Sciatic nerve (tissue), 2 donors: ENCODE measurements at regions not wholly inside any gene's neighbourhood (a gene's known extent, or its start where the extent isn't known, plus 50 kb on each side); places are given as distances from the start of the nearest gene placed in this dataset.

Experiments used
- ATAC-seq: fragments of 200-7000 bp; cut with Tn5 transposase; one replicate; pipeline ENCODE4 v1.9.1; 2020; ENCODE audit warnings: mild to moderate bottlenecking, moderate library complexity
- DNase-seq: peaks from one replicate; pipeline ENCODE4 v3.0.0-alpha.2; 2020; ENCODE audit warnings: low spot score
- intact Hi-C: fragments of 100-400 bp; cut with DNase I; formaldehyde crosslinking; loops from one replicate; pipeline ENCODE4 v1.14.2; 2022
- donor health status: DM: no; HTN: no; CAD: no.
- donor health status: DM: no; HTN: no; CAD: no.

DNA sequence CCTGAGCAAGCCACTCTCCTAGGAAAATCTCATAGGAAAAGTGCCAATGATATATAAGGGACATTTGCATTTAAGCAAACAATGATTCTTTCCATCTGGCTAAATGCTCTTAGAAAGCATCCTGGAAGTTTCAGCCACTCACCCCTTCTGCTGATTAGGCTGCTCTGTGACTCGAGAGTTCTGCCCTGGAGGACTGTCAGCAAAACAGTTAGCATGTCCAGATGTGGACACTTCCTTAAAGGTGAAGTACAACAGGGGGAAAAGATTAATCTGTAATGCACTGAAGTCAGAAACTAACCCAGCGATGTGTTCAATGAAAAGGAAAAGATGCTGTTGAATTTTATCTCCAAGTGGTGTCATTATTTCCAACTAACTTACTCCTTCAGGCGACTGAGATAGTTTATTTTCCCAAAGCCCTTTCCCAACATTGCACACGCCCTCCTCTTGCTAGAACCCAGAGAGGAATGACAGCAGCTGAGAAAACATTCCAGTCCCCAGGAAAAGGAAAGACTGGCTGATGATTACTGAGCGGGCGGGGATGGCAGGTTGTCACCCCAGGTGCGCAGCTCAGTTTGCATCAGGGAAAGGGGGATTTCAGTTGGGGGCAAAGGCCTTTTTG, 214.0 kb downstream of the SS18 start:
- ATAC-seq = peak; percentile 73
- no peak for DNase-seq
- intact Hi-C loops = no loop called here

DNA sequence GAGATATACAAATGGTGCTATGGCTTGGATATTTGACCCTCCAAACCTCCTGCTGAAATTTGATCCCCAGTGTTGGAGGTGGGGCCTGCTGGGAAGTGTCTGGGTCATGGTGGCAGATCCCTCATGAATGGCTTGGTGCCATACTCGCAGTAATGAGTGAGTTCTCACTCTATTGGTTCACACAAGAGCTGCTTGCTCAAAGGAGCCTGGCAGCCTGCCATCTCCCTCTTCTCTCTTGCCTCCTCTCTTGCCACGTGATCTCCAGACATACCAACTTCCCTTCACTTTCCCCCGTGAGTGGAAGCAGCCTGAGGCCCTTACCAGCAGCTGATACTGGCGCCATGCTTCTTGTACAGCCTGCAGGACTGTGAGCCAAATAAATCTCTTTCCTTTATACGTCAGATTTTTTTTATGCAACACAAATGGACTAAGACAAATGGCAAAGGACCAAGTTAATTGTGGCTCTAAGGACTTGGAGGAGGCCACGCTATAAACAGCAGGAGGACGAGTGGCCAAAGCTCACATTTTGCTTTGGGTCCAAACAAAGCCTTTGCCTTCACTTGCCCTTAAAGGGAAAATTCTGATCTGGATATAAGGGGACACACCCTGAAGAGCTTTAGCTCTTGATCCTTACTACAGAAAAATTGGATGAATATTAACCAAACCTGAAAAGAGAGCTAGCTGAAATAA, 214.7 kb downstream of the SS18 start:
- DNase-seq (no peak), ATAC-seq (peak; percentile 42)
- intact Hi-C loops = no loop called here

GRCh38 chr18:25873833-25874232, 216.6 kb downstream of the SS18 start:
- ATAC-seq = no peak
- no peak for DNase-seq
- intact Hi-C loops = no loop called here

GRCh38 chr18:25866331-25866730, 224.1 kb downstream of the SS18 start:
- intact Hi-C loops = no loop called here
- no peak for ATAC-seq

GRCh38 chr18:25862881-25863600, 227.4 kb downstream of the SS18 start:
- intact Hi-C loops = no loop called here
- no peak for ATAC-seq
- DNase-seq = no peak

More at GRCh38 chr18:25866331-25866730, 224.1 kb downstream of the SS18 start:
- DNase-seq = no peak

DNA sequence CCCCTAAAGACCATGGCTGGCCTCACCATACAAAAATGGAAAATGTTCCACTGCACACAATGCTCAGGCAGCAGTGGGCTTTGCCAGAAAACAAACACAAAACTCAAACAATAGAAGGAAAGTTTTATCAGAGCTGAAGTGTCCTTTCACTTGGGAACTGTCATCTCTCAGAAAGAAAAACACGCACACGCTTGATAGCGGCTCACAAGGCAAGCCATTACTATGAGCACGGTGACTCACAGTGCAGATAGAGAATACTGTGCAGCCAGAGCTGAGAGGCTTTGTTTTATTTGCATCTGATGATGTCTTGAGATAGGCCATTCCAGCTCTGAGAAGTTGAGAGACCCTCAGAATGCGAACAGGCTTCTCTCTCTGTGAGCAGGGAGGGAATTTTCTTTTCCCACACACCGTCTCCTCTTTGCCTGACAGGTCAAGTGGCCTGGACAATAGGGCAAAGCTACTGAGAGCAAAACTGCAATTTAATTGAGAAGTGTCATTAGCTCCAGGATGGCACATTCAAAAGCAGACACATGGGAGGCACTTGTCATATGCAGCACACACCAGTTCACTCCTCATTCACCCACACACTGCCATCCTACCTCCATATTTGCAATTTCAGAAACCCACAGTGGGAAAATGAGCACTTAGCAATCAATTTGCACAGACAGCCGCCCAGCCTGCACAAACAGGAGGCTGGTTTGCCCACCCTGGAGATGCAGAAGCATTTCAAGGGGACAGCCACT, 236.6 kb downstream of the SS18 start:
- ATAC-seq = no peak
- intact Hi-C loops = no loop called here
- DNase-seq = no peak

DNA sequence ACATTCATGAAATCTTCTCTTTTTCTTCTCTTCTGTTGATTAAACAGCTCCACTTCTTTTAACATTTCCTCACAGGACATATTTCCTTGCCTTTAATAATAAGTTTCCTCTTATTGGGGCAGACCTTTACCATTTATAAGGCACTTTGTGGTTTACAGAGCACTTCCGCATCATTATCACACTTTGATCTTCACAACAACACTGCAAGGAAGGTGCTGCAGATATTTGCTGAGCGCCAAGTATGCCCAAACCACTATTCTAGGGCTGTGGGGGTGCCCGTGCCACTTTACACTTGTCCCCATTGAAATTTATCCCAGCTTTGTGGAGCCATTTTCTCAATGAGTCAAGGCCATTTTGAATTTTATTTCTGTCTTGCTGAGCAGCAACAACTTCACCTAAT, 246.6 kb downstream of the SS18 start:
- intact Hi-C loops = no loop called here
- ATAC-seq (no peak), DNase-seq (no peak)

- intact Hi-C loops = no loop called here
- DNase-seq = no peak
- ATAC-seq = no peak
Observed at GRCh38 chr18:25842665-25843064, 247.7 kb downstream of the SS18 start.

- DNase-seq (no peak), ATAC-seq (no peak)
- intact Hi-C loops = no loop called here
Observed at GRCh38 chr18:25834061-25834460, 256.4 kb downstream of the SS18 start.

DNA sequence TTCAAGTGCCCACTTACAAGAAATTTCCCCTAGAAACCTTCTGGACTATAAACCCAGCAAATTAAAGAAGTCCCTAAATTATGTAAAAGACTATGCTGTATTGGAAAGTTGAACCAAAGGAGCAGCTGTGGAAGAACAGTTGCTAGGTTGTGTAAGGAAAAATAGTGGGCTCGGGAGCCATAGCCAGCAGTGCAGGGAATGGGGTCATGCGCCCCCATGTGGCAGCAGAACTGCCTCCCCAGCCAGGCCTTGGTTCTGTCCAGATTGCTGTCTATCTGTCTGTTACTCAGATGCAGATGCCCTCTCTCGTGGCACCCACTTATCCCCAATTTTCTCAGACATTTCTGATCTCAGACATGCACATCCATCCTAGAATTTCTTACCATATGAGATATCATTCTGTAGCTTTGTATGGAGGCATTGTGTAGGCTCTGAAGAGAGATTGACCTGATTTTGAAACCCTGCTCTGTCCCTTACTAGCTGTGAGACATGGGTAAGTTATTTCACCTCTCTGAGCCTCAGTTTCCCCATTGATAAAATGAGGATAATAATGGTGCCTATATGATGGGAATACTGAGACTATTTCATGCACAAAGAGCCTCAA, 258.3 kb downstream of the SS18 start:
- intact Hi-C loops = no loop called here
- peak; percentile 89 for ATAC-seq
- DNase-seq = peak; percentile 75

DNA sequence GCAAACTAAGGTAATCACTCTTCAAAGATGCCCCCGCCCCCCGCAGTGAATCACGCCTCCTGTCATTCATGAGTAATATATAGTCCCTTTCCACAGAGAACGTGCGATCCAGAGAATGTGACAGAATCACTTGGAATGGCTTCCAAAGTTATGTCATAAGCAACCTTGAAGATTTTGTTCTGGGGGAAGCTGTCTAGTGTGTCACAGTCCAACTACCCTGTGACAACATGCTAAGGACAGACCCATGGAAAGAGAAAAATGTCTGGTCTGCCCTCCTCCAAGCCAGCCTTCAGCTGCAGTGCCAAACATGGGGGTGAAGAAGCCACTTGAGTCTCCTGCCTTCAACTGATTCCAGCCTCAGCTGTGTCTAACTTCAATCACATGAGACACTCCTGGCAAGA, 259.1 kb downstream of the SS18 start:
- no peak for DNase-seq
- intact Hi-C loops = no loop called here
- ATAC-seq = no peak

DNA sequence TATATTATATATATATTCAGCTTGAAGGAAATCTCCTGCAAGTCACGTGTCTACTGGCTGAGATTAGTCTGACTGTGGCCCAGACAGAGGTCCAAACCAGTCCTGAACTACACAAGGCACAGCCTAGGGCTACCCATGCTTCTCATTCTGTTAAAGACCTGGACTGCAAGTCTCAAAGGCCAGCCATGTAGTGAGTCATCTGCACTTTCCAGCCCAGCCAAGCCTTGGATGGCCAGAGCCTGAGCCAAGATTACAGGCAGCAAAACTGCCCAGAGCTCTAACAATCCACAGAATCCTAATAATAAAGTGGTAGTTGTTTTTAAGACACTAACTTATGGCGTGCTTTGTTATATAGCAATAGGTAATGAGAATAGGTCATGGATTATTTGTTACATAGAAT, 259.6 kb downstream of the SS18 start:
- peak; percentile 86 for ATAC-seq
- DNase-seq = no peak
- intact Hi-C loops = no loop called here

DNA sequence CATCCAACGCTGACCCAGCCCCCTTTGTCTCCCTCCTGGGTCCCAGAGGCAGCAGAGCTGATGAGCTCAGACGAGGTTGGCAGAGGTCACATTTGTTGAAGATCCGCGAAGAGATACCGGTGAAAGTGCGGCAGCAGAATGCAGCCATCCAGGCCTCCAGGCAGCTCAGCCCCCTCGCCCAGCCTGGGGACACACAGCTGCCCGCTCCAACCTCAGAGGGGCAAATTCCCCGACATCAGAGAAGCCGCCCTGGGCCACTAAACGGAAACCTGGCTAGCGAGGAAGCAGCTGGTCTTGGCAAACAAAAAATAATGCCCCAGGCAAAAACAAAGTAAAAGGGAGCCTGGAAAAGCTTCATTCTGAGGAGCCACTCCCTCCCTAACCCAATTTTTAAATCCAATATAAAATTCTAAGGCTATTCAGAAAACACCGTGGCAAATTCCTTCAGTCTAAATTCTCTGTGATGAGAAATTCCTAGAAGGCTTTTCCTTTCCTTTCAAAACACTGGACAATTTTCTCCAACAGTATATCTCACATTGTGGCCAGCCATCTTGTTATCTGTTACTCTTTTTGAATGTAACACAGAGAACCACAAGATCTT, 262.4 kb downstream of the SS18 start:
- ATAC-seq = no peak
- DNase-seq = no peak
- intact Hi-C loops = no loop called here

GRCh38 chr18:25827228-25827627, 263.2 kb downstream of the SS18 start:
- intact Hi-C loops = no loop called here
- no peak for DNase-seq
- ATAC-seq = no peak

- no peak for DNase-seq
- intact Hi-C loops = no loop called here
- no peak for ATAC-seq
Observed at GRCh38 chr18:25826823-25827222, 263.6 kb downstream of the SS18 start.

DNA sequence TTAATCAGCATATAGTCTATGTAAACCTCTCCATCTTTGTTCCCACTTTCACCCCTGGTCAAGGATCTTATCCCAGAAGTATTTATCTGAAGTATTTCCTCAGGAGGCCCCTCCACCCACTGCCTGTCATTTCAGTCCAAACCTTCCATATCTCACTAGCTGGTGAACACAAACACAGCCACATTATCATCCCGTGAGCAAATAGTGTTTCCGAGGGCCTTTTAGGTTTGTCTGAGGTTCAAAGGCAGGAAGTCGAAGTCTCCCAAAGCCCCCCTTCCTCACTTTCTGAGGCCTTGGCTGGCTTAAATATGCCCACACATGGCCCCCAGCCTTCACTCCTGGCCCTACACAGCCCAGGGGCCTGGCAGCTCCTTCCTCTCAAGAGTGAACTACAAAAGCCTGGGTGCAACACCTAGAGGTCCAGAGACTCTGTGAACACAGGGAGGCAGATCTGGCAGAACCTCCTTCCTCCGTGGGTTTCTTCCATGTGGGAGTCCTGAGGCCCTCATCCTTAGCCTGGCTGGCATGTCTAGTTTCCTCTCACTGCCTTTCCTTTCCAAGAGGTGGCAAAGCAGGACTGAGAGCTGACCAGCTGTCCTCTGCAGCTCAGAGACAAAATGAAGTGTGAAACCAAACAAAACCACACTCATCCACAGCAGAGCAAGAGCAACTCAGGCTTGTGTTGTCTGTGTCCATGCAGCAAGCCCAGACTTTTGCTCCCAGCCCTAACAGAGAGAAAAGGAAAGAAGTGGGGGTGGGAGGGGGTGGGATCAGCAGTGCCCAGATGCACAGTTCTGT, 264.2 kb downstream of the SS18 start:
- ATAC-seq (no peak), DNase-seq (no peak)
- intact Hi-C loops = no loop called here

GRCh38 chr18:25825056-25825455, 265.4 kb downstream of the SS18 start:
- DNase-seq (no peak), ATAC-seq (no peak)
- intact Hi-C loops = no loop called here

- DNase-seq (no peak), ATAC-seq (no peak)
- intact Hi-C loops = no loop called here
Observed at GRCh38 chr18:25819746-25820363, 270.6 kb downstream of the SS18 start.
